Progenitor cell of endocrine pancreas (in vitro differentiated cells): ENCODE measurements at regions not wholly inside any gene's neighbourhood (a gene's known extent, or its start where the extent isn't known, plus 50 kb on each side); places are given as distances from the start of the nearest gene placed in this dataset.

Experiments used
- DNase-seq: peaks from one replicate; pipeline ENCODE4 v3.0.0; 2021; ENCODE audit warnings: low spot score; ENCODE audit not compliant: unreplicated experiment
- H3K27ac Mint-ChIP-seq: 2 replicates; pipeline ENCODE4 v1.8.0; 2021; ENCODE audit warnings: mild to moderate bottlenecking, moderate library complexity, mixed read lengths
- H3K27me3 Mint-ChIP-seq: 2 replicates; pipeline ENCODE4 v1.8.0; 2021; ENCODE audit warnings: mixed read lengths
- H3K36me3 Mint-ChIP-seq: 2 replicates; pipeline ENCODE4 v1.8.0; 2022; ENCODE audit warnings: mixed read lengths; ENCODE audit not compliant: insufficient read depth
- H3K4me1 Mint-ChIP-seq: 2 replicates; pipeline ENCODE4 v1.8.0; 2021; ENCODE audit warnings: low read depth, mixed read lengths
- H3K4me3 Mint-ChIP-seq: 2 replicates; pipeline ENCODE4 v1.8.0; 2021; ENCODE audit warnings: low read depth, mild to moderate bottlenecking, moderate library complexity, mixed read lengths
- H3K9me3 Mint-ChIP-seq: 2 replicates; pipeline ENCODE4 v1.8.0; 2021; ENCODE audit warnings: low read depth, mixed read lengths
- CTCF ChIP-seq: fragments of 200-600 bp; sonication (generic); IDR thresholded peaks from one replicate; pipeline ENCODE4 v1.5.0; 2021; ENCODE audit warnings: antibody characterized with exemption, mild to moderate bottlenecking; ENCODE audit not compliant: unreplicated experiment

- H3K4me3 Mint-ChIP-seq: no peak overlapping the region
- no peak for DNase-seq
- no peaks in the 10 kb centered on the region for H3K27me3 Mint-ChIP-seq
- H3K4me1 Mint-ChIP-seq: no peaks in the 10 kb centered on the region
- H3K9me3 Mint-ChIP-seq: no peaks in the 10 kb centered on the region
- no peaks in the 10 kb centered on the region for H3K36me3 Mint-ChIP-seq
- TF ChIP-seq CTCF: no peak
- H3K27ac Mint-ChIP-seq: no peak overlapping the region
Measured at GRCh38 chr4:112895811-112896608, 153.4 kb upstream of the ANK2 start.

- Mint-ChIP-seq H3K27ac (no peak overlapping the region), H3K4me1 (no peaks in the 10 kb centered on the region), H3K4me3 (no peak overlapping the region)
Measured at GRCh38 chr4:112896609-112897190, 152.8 kb upstream of the ANK2 start.

GRCh38 chr4:112897543-112897942, 151.9 kb upstream of the ANK2 start:
- no peak for TF ChIP-seq CTCF
- no peak for DNase-seq
- Mint-ChIP-seq H3K27ac (no peak overlapping the region), H3K4me3 (no peak overlapping the region), H3K36me3 (no peaks in the 10 kb centered on the region), H3K9me3 (no peaks in the 10 kb centered on the region), H3K4me1 (no peaks in the 10 kb centered on the region), H3K27me3 (no peaks in the 10 kb centered on the region)

More at GRCh38 chr4:112896609-112897190, 152.8 kb upstream of the ANK2 start:
- no peak for TF ChIP-seq CTCF
- Mint-ChIP-seq H3K36me3 (no peaks in the 10 kb centered on the region), H3K27me3 (no peaks in the 10 kb centered on the region), H3K9me3 (no peaks in the 10 kb centered on the region)
- DNase-seq: no peak

- Mint-ChIP-seq H3K4me3 (no peak overlapping the region), H3K9me3 (no peaks in the 10 kb centered on the region), H3K36me3 (no peaks in the 10 kb centered on the region), H3K27me3 (no peaks in the 10 kb centered on the region), H3K4me1 (no peaks in the 10 kb centered on the region), H3K27ac (no peak overlapping the region)
- TF ChIP-seq CTCF: no peak
- no peak for DNase-seq
Measured at GRCh38 chr4:112898357-112899141, 150.9 kb upstream of the ANK2 start.

GRCh38 chr4:112900416-112900815, 149.0 kb upstream of the ANK2 start:
- Mint-ChIP-seq H3K27ac (no peak overlapping the region), H3K36me3 (no peaks in the 10 kb centered on the region), H3K9me3 (no peaks in the 10 kb centered on the region), H3K4me3 (no peak overlapping the region), H3K27me3 (no peaks in the 10 kb centered on the region), H3K4me1 (no peaks in the 10 kb centered on the region)
- no peak for TF ChIP-seq CTCF
- no peak for DNase-seq
